Astrocyte (in vitro differentiated cells and primary cell): ENCODE measurements at regions not wholly inside any gene's neighbourhood (a gene's known extent, or its start where the extent isn't known, plus 50 kb on each side); places are given as distances from the start of the nearest gene placed in this dataset.

Experiments used
- EZH2 ChIP-seq: IDR thresholded peaks from 2 replicates; pipeline ENCODE4 v1.6.1; 2012; ENCODE audit warnings: mild to moderate bottlenecking, low read length, inconsistent platforms; ENCODE audit not compliant: insufficient read depth
- TF ChIP-seq, protein P1 (sequence below): IDR thresholded peaks from 2 replicates; pipeline ENCODE4 v1.5.1; 2011; ENCODE audit warnings: low read depth, mild to moderate bottlenecking, inconsistent platforms, low read length, moderate library complexity; ENCODE audit not compliant: insufficient read depth

DNA sequence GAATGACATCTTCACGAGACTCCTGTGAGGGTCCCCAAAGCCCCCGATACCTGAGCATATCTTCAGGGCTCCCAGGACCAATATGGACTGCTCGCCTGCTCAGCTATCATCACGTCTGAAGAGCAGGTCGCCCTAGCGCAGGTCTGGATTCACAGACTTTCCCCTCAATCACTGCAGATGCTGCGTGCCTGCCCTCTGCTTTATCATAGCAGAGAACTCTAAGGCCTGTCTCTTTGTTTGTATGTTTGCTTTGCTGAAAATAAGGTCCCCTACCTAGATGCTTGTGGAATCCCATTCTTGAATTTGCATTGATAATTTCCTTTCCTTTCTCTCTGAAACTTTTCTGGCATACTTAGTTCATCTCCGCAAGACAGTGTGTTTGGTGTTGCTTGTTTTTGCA, 140.3 kb upstream of the NSMCE3 start:
- TF ChIP-seq, protein P1, sequence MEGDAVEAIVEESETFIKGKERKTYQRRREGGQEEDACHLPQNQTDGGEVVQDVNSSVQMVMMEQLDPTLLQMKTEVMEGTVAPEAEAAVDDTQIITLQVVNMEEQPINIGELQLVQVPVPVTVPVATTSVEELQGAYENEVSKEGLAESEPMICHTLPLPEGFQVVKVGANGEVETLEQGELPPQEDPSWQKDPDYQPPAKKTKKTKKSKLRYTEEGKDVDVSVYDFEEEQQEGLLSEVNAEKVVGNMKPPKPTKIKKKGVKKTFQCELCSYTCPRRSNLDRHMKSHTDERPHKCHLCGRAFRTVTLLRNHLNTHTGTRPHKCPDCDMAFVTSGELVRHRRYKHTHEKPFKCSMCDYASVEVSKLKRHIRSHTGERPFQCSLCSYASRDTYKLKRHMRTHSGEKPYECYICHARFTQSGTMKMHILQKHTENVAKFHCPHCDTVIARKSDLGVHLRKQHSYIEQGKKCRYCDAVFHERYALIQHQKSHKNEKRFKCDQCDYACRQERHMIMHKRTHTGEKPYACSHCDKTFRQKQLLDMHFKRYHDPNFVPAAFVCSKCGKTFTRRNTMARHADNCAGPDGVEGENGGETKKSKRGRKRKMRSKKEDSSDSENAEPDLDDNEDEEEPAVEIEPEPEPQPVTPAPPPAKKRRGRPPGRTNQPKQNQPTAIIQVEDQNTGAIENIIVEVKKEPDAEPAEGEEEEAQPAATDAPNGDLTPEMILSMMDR, result no peak
- no peak for TF ChIP-seq EZH2
